HFF-Myc (cell line): ENCODE measurements at regions not wholly inside any gene's neighbourhood (a gene's known extent, or its start where the extent isn't known, plus 50 kb on each side); places are given as distances from the start of the nearest gene placed in this dataset.
"Not testable (repeated sequence)": the region's sequence is repeated elsewhere in the genome, so short reads cannot be mapped to it uniquely, and the experiment has no call there.

Experiments used
- DNase-seq: peaks from one replicate; pipeline ENCODE4 v3.0.0-alpha.2; 2011; ENCODE audit warnings: low read depth; ENCODE audit errors: extremely low read depth
- H3K4me3 ChIP-seq: replicated peaks from 2 replicates; pipeline ENCODE4 v1.5.1; 2011; ENCODE audit warnings: low read depth, mild to moderate bottlenecking, control low read depth, low read length
- CTCF ChIP-seq: IDR thresholded peaks from 2 replicates; pipeline ENCODE4 v1.5.1; 2012; ENCODE audit warnings: mild to moderate bottlenecking, low read depth, low read length, control low read depth; ENCODE audit errors: missing control alignments

GRCh38 chr21:39077876-39078275, 105.4 kb downstream of the PSMG1 start:
- no peak for TF ChIP-seq CTCF
- DNase-seq = no peak

DNA sequence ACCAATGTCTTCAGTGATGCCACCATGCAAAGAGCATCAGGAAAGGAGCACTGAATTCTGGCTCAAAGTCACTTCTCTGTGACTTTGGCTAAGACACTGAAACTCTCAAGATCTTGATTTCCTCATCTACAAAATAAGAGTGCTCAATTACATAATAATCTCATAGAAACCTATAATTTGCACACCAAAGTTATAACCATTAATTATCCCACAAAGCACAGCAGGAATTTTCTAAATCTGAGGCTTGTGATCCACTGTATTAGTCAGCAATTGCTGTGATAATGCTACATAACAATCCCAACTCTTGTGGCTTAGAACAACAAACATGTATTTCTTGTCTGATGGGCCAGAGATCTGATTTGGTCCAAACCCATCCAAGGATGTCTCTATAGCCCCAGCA, 108.7 kb downstream of the PSMG1 start:
- no peak for DNase-seq
- no peak overlapping the region for H3K4me3 ChIP-seq
- no peak for TF ChIP-seq CTCF

More at GRCh38 chr21:39077876-39078275, 105.4 kb downstream of the PSMG1 start:
- no peak overlapping the region for H3K4me3 ChIP-seq

DNA sequence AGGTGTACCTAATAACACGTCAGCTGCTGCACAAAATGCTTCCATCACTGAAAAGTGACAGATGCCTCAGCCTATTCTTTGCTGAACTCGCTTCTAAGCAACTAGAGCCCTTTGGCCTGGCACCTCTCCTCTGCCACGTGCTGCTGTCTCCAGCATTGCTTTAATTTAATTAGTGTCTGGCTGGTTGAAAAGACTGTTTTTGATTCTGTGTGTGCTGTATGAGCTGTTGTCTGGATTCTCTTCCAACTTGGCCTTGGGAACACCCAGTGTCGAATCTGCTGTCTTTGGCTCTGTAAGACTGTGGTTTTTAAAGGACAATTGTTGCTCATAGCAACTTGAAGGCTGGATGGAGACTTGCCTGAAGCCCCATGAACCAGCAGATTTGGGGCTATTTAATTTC, 109.5 kb downstream of the PSMG1 start:
- no peak for TF ChIP-seq CTCF
- no peak overlapping the region for H3K4me3 ChIP-seq
- DNase-seq = no peak

DNA sequence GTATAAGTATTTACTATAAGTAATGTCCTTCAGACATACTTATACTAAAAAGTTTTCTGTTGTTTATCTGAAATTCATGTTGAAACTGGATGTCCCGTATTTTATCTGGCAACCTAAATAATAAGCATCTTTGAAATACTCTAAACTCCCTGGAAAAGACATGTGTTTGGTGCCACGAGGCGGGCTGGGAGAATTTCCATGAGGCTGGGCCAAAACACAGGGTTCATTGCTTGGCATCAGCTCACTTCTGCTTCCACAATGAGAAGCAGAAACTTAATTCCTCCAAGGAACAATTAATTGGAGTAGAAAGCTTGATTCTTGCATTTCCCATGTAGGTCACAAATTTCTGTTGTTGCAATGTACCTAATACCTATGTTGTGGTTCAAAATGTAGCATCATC, 110.2 kb downstream of the PSMG1 start:
- TF ChIP-seq CTCF = no peak
- H3K4me3 ChIP-seq = no peak overlapping the region
- DNase-seq = no peak

DNA sequence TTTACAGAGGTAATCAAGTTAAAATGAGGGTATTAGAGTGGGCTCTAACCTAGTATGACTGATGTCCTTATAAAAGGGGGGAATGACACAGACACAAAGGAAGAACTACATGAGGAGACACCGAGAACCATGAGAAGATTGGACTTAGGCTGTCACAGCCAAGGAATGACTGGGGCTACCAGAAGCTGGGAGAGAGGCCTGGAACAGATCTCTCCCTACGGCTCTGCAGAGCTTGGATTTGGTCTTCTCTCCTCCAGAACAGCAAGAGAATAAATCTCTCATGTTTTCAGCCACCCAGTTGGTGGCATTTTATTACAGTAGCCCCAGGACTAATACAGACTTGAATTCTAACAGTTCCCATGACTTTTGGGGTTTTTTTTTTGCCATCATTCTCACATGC, 110.8 kb downstream of the PSMG1 start:
- no peak overlapping the region for H3K4me3 ChIP-seq
- no peak for TF ChIP-seq CTCF
- DNase-seq = no peak

DNA sequence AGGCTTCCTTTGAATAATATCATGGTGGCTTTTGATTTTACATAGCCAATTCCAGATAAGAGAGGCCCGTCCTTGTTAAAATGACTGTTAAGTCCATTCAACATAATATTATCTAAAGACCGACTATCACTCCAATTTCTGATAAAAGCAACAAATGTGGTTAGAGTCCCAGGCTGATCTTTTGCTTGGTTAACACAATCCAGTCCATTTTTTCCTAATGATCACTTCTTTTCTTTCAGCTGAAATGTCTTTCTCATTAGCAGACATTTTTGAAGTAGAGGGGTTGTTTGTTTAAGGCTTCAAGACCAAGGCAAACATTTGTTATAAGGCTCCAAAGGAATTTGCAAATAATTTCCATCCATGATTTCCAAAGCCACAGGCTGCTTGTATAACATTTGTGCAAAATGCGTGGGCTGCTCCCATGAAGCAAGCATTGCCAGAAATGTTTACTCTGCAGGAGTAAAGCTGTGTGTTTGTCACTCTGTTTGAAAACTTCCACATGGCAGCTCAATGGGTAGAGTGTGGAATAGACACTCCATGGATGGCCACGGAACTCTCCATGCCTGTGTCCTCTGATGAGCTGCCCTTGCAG, 111.5 kb downstream of the PSMG1 start:
- no peak for DNase-seq
- H3K4me3 ChIP-seq = no peak overlapping the region
- no peak for TF ChIP-seq CTCF

DNA sequence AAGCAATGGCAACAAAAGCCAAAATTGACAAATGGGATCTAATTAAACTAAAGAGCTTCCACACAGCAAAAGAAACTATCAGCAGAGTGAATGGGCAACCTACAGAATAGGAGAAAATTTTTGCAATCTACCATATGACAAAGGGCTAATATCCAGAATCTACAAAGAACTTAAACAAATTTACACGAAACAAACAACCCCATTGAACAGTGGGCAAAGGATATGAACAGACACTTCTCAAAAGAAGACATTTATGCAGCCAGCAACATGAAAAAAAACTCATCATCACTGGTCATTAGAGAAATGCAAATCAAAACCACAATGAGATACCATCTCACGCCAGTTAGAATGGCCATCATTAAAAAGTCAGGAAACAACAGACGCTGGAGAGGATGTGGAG, 113.4 kb downstream of the PSMG1 start:
- not testable (repeated sequence) for DNase-seq, H3K4me3 ChIP-seq
